Spleen (tissue), 7 donors: ENCODE measurements at regions not wholly inside any gene's neighbourhood (a gene's known extent, or its start where the extent isn't known, plus 50 kb on each side); places are given as distances from the start of the nearest gene placed in this dataset.

Experiments used
- CTCF ChIP-seq, 11 experiments: fragments of 200-600 bp in 7 of 11; fragments of 450-650 bp in 4 of 11; sonication (generic) in 4 of 11; IDR thresholded peaks in 8 of 11; conservative IDR thresholded peaks in 3 of 11; 1 replicate in 7 of 11; 2 replicates in 4 of 11; pipeline versions ENCODE4 v1.4.0 to v1.8.0; 2016 to 2021; ENCODE audit warnings: antibody characterized with exemption in 11 of 11, inconsistent platforms in 4 of 11, mild to moderate bottlenecking in 1 of 11
- POLR2A ChIP-seq, 3 donors: fragments of 450-650 bp; IDR thresholded peaks; one replicate each; pipeline ENCODE4 v1.5.1; 2017; ENCODE audit warnings: antibody characterized with exemption in 3 of 3, mild to moderate bottlenecking in 1 of 3
- POLR2AphosphoS5 ChIP-seq, 3 donors: sonication (generic); formaldehyde crosslinking; IDR thresholded peaks; one replicate each; pipeline ENCODE4 v1.5.1; 2017; ENCODE audit warnings: antibody characterized with exemption in 3 of 3
- donor health status: DM: no; HTN: no; CAD: no; lungs with moderate emphysema.
- donor health status: DM: no; HTN: no; CAD: no.
- donor health status: DM: no; HTN: no; CAD: no.

DNA sequence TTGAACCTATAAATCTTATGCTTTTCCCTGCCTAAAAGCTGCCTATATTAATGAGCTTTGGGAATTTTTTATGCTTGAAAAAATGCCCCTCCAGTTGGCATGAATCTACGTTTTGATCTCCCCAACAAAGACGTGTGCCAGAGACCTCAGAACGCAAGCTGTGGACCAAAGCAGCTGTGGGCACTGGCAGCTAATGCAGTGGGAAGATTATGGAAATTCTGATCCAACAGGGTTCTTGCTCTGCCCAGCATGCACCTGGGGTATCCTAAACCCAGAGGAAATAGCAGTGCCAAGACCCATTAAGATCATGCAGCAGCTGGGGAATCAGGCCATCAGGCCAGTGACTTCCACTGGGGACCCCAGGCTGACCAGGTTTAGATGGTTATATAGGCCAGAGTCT, 423.0 kb downstream of the ZBBX start:
- TF ChIP-seq CTCF (IDR thresholded peaks at IDR 0.05 in 8 of 11, conservative IDR thresholded peaks at IDR 0.05 in 3 of 11) = no peak
- TF ChIP-seq POLR2A (IDR thresholded peaks at IDR 0.05) = no peak
- TF ChIP-seq POLR2AphosphoS5 (IDR thresholded peaks at IDR 0.05) = no peak
